Transverse colon (tissue), 4 donors: ENCODE measurements at regions not wholly inside any gene's neighbourhood (a gene's known extent, or its start where the extent isn't known, plus 50 kb on each side); places are given as distances from the start of the nearest gene placed in this dataset.

Experiments used
- DNase-seq: peaks from one replicate; pipeline ENCODE4 v3.0.0-alpha.2; 2019
- H3K27ac ChIP-seq, 4 donors: fragments of 200-600 bp; sonication (generic); 2 replicates each; pipeline ENCODE4 v1.5.1; 2016 to 2018; ENCODE audit warnings: inconsistent platforms in 4 of 4
- H3K27me3 ChIP-seq: fragments of 200-600 bp; sonication (generic); 2 replicates; pipeline ENCODE4 v1.5.1; 2017; ENCODE audit warnings: inconsistent platforms
- H3K36me3 ChIP-seq, 4 donors: fragments of 200-600 bp; sonication (generic); 2 replicates each; pipeline ENCODE4 v1.5.1; 2017 to 2019; ENCODE audit warnings: inconsistent platforms in 4 of 4
- H3K4me1 ChIP-seq, 4 donors: fragments of 200-600 bp; sonication (generic); 2 replicates each; pipeline ENCODE4 v1.5.1; 2017 to 2020; ENCODE audit warnings: inconsistent platforms in 4 of 4
- H3K4me3 ChIP-seq, 4 donors: fragments of 200-600 bp; sonication (generic); 1 replicate in 1 of 4; 2 replicates in 3 of 4; pipeline versions ENCODE4 v1.5.1 to v1.6.1; 2017 to 2019; ENCODE audit warnings: inconsistent platforms in 4 of 4
- H3K9me3 ChIP-seq, 2 donors: fragments of 200-600 bp; sonication (generic); 2 replicates each; pipeline ENCODE4 v1.5.1; 2017 to 2019; ENCODE audit warnings: inconsistent platforms in 2 of 2
- CTCF ChIP-seq, 5 experiments: fragments of 200-600 bp in 3 of 5; fragments of 450-650 bp in 2 of 5; sonication (generic) in 3 of 5; IDR thresholded peaks; 1 replicate in 2 of 5; 2 replicates in 3 of 5; pipeline ENCODE4 v1.5.1; 2016 to 2017; ENCODE audit warnings: antibody characterized with exemption in 5 of 5, inconsistent platforms in 3 of 5, mild to moderate bottlenecking in 2 of 5, moderate library complexity in 1 of 5
- EP300 ChIP-seq: sonication (generic); formaldehyde crosslinking; IDR thresholded peaks from one replicate; pipeline ENCODE4 v1.6.1; 2017; ENCODE audit warnings: antibody characterized with exemption, low read depth
- POLR2A ChIP-seq: fragments of 450-650 bp; IDR thresholded peaks from one replicate; pipeline ENCODE4 v1.6.1; 2016; ENCODE audit warnings: antibody characterized with exemption, mild to moderate bottlenecking, moderate library complexity
- POLR2AphosphoS5 ChIP-seq, 3 donors: sonication (generic); formaldehyde crosslinking; IDR thresholded peaks; one replicate each; pipeline ENCODE4 v1.6.1; 2016; ENCODE audit warnings: antibody characterized with exemption in 3 of 3
- whole genome bisulfite sequencing, 2 donors: methylation state at CpG; one replicate each; pipeline ENCODE4 v1.1.5; 2018; ENCODE audit warnings: low coverage in 1 of 2; 5-methylcytosine and 5-hydroxymethylcytosine counted together
- in situ Hi-C, 4 donors: fragments of 200-750 bp; cut with MboI; loops; one replicate each; pipeline versions ENCODE4 v1.15.0 to v1.15.1; 2017; ENCODE audit warnings: low sequenced_read_pairs in 3 of 4, low pct_ligation_motif_present in 1 of 4, low pct_unique_long_range_greater_than_20kb in 1 of 4
- intact Hi-C: fragments of 100-400 bp; cut with DNase I; formaldehyde crosslinking; loops from one replicate; pipeline ENCODE4 v1.15.1; 2023; ENCODE audit warnings: low total_unique reads

GRCh38 chr14:79920180-79920692, 291.1 kb downstream of the DIO2 start:
- Histone ChIP-seq H3K27ac (no peak overlapping the region), H3K27me3 (no peaks in the 10 kb centered on the region), H3K9me3 (no peaks in the 10 kb centered on the region), H3K4me1 (no peaks in the 10 kb centered on the region), H3K4me3 (no peak overlapping the region), H3K36me3 (no peaks in the 10 kb centered on the region)
- TF ChIP-seq POLR2A, result no peak
- no peak for TF ChIP-seq POLR2AphosphoS5 (IDR thresholded peaks at IDR 0.05)
- no peak for TF ChIP-seq CTCF (IDR thresholded peaks at IDR 0.05)
- TF ChIP-seq EP300, result no peak
- WGBS, 2 donors, result 60 to 69% methylated on average over 6 to 7 of the region's 7 CpGs
- no peak for DNase-seq
- intact Hi-C loops (no loop called here), in situ Hi-C loops (no loop called here)
